Lung (tissue), 12 donors: ENCODE measurements at regions not wholly inside any gene's neighbourhood (a gene's known extent, or its start where the extent isn't known, plus 50 kb on each side); places are given as distances from the start of the nearest gene placed in this dataset. TPM values are rescaled to one million over a fixed set of nuclear protein-coding genes. Genes with fewer than 3 reads are reported as not detected.
A peak's percentile ranks its signal among the peaks of the same experiment; 100 is the strongest.

Source experiments
- ATAC-seq: fragments of 200-7000 bp; cut with Tn5 transposase; one replicate; pipeline ENCODE4 v1.9.1; 2020; ENCODE audit warnings: moderate number of reproducible peaks; ENCODE audit not compliant: insufficient read depth, low FRiP score
- DNase-seq, 3 donors: peaks; one replicate each; pipeline ENCODE4 v3.0.0-alpha.2; 2013 to 2017
- H3K27ac ChIP-seq, 2 donors: one replicate each; pipeline ENCODE4 v1.5.1; 2013; ENCODE audit warnings: mild to moderate bottlenecking in 2 of 2, moderate library complexity in 2 of 2, control low read depth in 1 of 2, inconsistent platforms in 1 of 2, low read depth in 1 of 2, low read length in 1 of 2
- H3K27me3 ChIP-seq, 3 donors: one replicate each; pipeline ENCODE4 v1.5.1; 2013; ENCODE audit warnings: low read length in 2 of 3; ENCODE audit not compliant: control insufficient read depth in 3 of 3, insufficient read depth in 3 of 3
- H3K36me3 ChIP-seq, 4 donors: one replicate each; pipeline ENCODE4 v1.5.1; 2013; ENCODE audit warnings: low read length in 4 of 4, mild to moderate bottlenecking in 1 of 4, moderate library complexity in 1 of 4; ENCODE audit not compliant: control insufficient read depth in 4 of 4, insufficient read depth in 4 of 4
- H3K4me1 ChIP-seq, 5 donors: one replicate each; pipeline ENCODE4 v1.5.1; 2013; ENCODE audit warnings: low read length in 5 of 5, mild to moderate bottlenecking in 2 of 5, moderate library complexity in 1 of 5; ENCODE audit not compliant: control insufficient read depth in 5 of 5, insufficient read depth in 5 of 5
- H3K4me3 ChIP-seq: one replicate; pipeline ENCODE4 v1.5.1; 2013; ENCODE audit warnings: mild to moderate bottlenecking, control low read depth, moderate library complexity
- H3K9ac ChIP-seq, 2 donors: one replicate each; pipeline ENCODE4 v1.5.1; 2013; ENCODE audit warnings: low read length in 2 of 2, control low read depth in 1 of 2; ENCODE audit not compliant: insufficient read depth in 1 of 2
- H3K9me3 ChIP-seq, 4 donors: one replicate each; pipeline ENCODE4 v1.5.1; 2013; ENCODE audit warnings: low read length in 3 of 4, mild to moderate bottlenecking in 1 of 4, moderate library complexity in 1 of 4; ENCODE audit not compliant: control insufficient read depth in 4 of 4, insufficient read depth in 3 of 4
- WGBS, 2 donors: extraction: QIAGEN DNeasy Blood & Tissue Kit; methylation state at CpG; one replicate each; pipeline ENCODE4 v1.1.7; 2013; 5-methylcytosine and 5-hydroxymethylcytosine counted together
- small RNA-seq: library from RNA; depleted of rRNA; stranded (forward); fragments of <200 nt; gene quantifications from one replicate; pipeline ENCODE3, GENCODE V24; 2014; ENCODE audit warnings: low replicate concordance
- TF ChIP-seq, protein P1 (sequence below): IDR thresholded peaks from 2 replicates; pipeline ENCODE4 v1.5.1; 2012; ENCODE audit warnings: mild to moderate bottlenecking; ENCODE audit errors: control extremely low read depth, extremely low read depth
- donor health status: control.
- donor health status: control.
- donor health status: Bipolar disorder and iron deficiency.
- donor health status: healthy.
- donor health status: DM: yes; HTN: yes; CAD: no.

DNA sequence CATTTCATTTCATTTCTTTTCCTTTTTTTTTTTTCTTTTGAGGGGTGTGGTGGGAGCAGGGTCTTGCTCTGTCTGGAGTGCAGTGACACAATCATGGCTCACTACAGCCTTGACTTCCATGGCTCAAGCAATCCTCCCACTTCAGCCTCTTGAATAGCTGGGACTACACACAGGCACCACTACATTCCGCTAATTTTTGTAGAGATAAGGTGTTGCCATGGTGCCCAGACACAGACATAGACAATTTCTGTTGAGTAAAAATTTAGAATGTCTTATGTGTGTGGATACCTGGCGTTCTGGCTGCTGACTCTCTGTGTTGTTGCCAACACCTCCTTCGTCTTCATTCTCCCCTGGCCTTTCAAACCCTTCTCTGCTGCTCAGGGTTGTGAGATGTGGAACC, 54.0 kb upstream of the PRSS58 start:
- H3K9ac ChIP-seq: no peak overlapping the region
- DNase-seq: peak in 1 of 3 donors; percentile 4
- no peaks in the 10 kb centered on the region for H3K27me3 ChIP-seq
- TF ChIP-seq, protein P1, sequence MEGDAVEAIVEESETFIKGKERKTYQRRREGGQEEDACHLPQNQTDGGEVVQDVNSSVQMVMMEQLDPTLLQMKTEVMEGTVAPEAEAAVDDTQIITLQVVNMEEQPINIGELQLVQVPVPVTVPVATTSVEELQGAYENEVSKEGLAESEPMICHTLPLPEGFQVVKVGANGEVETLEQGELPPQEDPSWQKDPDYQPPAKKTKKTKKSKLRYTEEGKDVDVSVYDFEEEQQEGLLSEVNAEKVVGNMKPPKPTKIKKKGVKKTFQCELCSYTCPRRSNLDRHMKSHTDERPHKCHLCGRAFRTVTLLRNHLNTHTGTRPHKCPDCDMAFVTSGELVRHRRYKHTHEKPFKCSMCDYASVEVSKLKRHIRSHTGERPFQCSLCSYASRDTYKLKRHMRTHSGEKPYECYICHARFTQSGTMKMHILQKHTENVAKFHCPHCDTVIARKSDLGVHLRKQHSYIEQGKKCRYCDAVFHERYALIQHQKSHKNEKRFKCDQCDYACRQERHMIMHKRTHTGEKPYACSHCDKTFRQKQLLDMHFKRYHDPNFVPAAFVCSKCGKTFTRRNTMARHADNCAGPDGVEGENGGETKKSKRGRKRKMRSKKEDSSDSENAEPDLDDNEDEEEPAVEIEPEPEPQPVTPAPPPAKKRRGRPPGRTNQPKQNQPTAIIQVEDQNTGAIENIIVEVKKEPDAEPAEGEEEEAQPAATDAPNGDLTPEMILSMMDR: no peak
- H3K36me3 ChIP-seq: no peaks in the 10 kb centered on the region
- no peaks in the 10 kb centered on the region for H3K4me1 ChIP-seq
- H3K4me3 ChIP-seq: no peak overlapping the region
- H3K9me3 ChIP-seq: peaks cover 0 to 7% (median 0%) of the 10 kb centered on the region in 4 donors
- WGBS, 2 donors: 57 to 82% methylated on average over 3 of the region's 3 CpGs
- H3K27ac ChIP-seq: no peak overlapping the region
- no peak for ATAC-seq

GRCh38 chr7:142308918-142309317, 51.1 kb upstream of the PRSS58 start:
- no peaks in the 10 kb centered on the region for H3K4me1 ChIP-seq
- H3K27ac ChIP-seq: no peak overlapping the region
- ATAC-seq: no peak
- peaks cover 0 to 7% (median 0%) of the 10 kb centered on the region in 4 donors for H3K9me3 ChIP-seq
- H3K36me3 ChIP-seq: no peaks in the 10 kb centered on the region
- DNase-seq: no peak
- H3K9ac ChIP-seq: no peak overlapping the region
- H3K27me3 ChIP-seq: no peaks in the 10 kb centered on the region
- no peak overlapping the region for H3K4me3 ChIP-seq
- 64 to 71% methylated on average over 3 of the region's 3 CpGs for WGBS, 2 donors
- TF ChIP-seq, protein P1: no peak

GRCh38 chr7:142308326-142308725, 50.5 kb upstream of the PRSS58 start:
- DNase-seq: no peak
- no peaks in the 10 kb centered on the region for H3K4me1 ChIP-seq
- TF ChIP-seq, protein P1: no peak
- no peak overlapping the region for H3K9ac ChIP-seq
- no peaks in the 10 kb centered on the region for H3K36me3 ChIP-seq
- H3K27ac ChIP-seq: no peak overlapping the region
- no peak overlapping the region for H3K4me3 ChIP-seq
- peaks cover 0 to 7% (median 0%) of the 10 kb centered on the region in 4 donors for H3K9me3 ChIP-seq
- no peaks in the 10 kb centered on the region for H3K27me3 ChIP-seq
- no peak for ATAC-seq
- WGBS, 2 donors: 61 to 66% methylated on average over 4 of the region's 4 CpGs

Small RNA genes in the stretch of these regions (small RNA-seq; reads per million reads assigned to genes)
- gene TRBV5-2 (not detected), gene TRBV8-1 (not detected), gene TRBV8-2 (not detected)
